Stimulated activated CD8-positive, alpha-beta memory T cell treated with anti-CD3 and anti-CD28 coated beads, Interleukin-12 subunit alpha, Interleukin-12 subunit beta, amount 100 ng/mL, for 1 hour (primary cell): ENCODE measurements at regions not wholly inside any gene's neighbourhood (a gene's known extent, or its start where the extent isn't known, plus 50 kb on each side); places are given as distances from the start of the nearest gene placed in this dataset.

ENCODE experiments used
- DNase-seq: peaks from one replicate; pipeline ENCODE4 v3.0.0-alpha.2; 2020; ENCODE audit warnings: low read depth

- DNase-seq, result no peak
Observed at GRCh38 chr11:95514416-95515110, 275.0 kb downstream of the FAM76B start.

GRCh38 chr11:95512682-95513081 lies 276.9 kb downstream of the FAM76B start:
- no peak for DNase-seq

- no peak for DNase-seq
Observed at GRCh38 chr11:95512177-95512576, 277.4 kb downstream of the FAM76B start.

GRCh38 chr11:95508219-95508890 lies 277.4 kb upstream of the SESN3 start:
- no peak for DNase-seq

GRCh38 chr11:95507794-95508193 lies 276.8 kb upstream of the SESN3 start:
- no peak for DNase-seq

- no peak for DNase-seq
Observed at GRCh38 chr11:95506777-95507176, 275.8 kb upstream of the SESN3 start.

- DNase-seq, result no peak
Observed at GRCh38 chr11:95505927-95506426, 275.0 kb upstream of the SESN3 start.

- no peak for DNase-seq
Observed at GRCh38 chr11:95503047-95503446, 272.0 kb upstream of the SESN3 start.

GRCh38 chr11:95502522-95502921 lies 271.5 kb upstream of the SESN3 start:
- no peak for DNase-seq

GRCh38 chr11:95501761-95502266 lies 270.8 kb upstream of the SESN3 start:
- no peak for DNase-seq

- DNase-seq, result no peak
Observed at GRCh38 chr11:95500466-95500865, 269.5 kb upstream of the SESN3 start.

GRCh38 chr11:95499516-95500135 lies 268.6 kb upstream of the SESN3 start:
- DNase-seq, result no peak

- DNase-seq, result no peak
Observed at GRCh38 chr11:95498722-95499425, 267.9 kb upstream of the SESN3 start.

- no peak for DNase-seq
Observed at GRCh38 chr11:95496901-95497300, 265.9 kb upstream of the SESN3 start.

- DNase-seq, result no peak
Observed at GRCh38 chr11:95495706-95496105, 264.7 kb upstream of the SESN3 start.

GRCh38 chr11:95494856-95495255 lies 263.9 kb upstream of the SESN3 start:
- no peak for DNase-seq

- DNase-seq, result no peak
Observed at GRCh38 chr11:95494167-95494566, 263.2 kb upstream of the SESN3 start.

- no peak for DNase-seq
Observed at GRCh38 chr11:95490625-95491024, 259.6 kb upstream of the SESN3 start.

GRCh38 chr11:95487938-95488337 lies 256.9 kb upstream of the SESN3 start:
- no peak for DNase-seq

GRCh38 chr11:95487391-95487790 lies 256.4 kb upstream of the SESN3 start:
- no peak for DNase-seq

GRCh38 chr11:95486979-95487378 lies 256.0 kb upstream of the SESN3 start:
- DNase-seq, result no peak

GRCh38 chr11:95486466-95486865 lies 255.5 kb upstream of the SESN3 start:
- no peak for DNase-seq
